GM19324 (cell line): ENCODE measurements at regions not wholly inside any gene's neighbourhood (a gene's known extent, or its start where the extent isn't known, plus 50 kb on each side); places are given as distances from the start of the nearest gene placed in this dataset.

Source experiments
- ATAC-seq: cut with Tn5 transposase; IDR thresholded peaks from one replicate; pipeline ENCODE4 v1.9.1; 2021; ENCODE audit warnings: mild to moderate bottlenecking, moderate library complexity; ENCODE audit not compliant: unreplicated experiment, low FRiP score

DNA sequence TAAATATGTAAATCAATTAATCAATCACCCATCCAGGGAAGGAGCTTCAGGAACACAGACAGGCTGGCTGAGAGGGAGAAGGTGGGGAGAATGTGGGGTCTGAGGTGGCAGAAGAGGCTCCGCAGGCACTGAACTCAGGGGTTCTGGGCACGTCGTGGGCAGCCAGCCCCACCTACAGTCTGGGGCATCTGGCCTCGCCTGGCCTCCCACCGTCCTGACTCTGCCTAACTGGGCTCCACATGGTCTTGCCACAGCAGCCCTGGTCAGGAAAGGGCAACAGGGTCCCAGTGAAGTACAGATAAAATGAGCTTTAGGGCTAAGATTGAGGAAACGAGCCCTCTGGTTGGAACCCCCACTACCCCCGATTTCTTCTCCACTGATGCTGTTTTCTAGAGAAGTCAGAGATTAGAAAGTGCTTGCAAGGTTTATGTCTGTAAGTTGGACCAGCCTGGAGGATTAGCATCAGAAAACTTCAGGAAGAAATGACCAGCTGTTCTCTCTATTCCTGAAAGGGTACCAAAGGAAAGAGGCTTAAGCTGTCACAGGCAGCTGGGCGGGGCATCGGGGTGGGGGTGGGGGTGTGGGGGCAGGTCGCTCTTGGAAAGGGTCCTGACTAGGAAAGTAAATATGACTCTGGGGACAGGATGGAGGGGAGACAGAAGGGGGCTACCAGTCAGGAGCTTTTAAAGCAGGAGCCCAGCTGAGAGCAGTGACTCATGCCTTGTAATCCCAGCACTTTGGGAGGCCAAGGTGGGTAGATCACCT lies 261.7 kb downstream of the BUD13 start:
- no peak for ATAC-seq

DNA sequence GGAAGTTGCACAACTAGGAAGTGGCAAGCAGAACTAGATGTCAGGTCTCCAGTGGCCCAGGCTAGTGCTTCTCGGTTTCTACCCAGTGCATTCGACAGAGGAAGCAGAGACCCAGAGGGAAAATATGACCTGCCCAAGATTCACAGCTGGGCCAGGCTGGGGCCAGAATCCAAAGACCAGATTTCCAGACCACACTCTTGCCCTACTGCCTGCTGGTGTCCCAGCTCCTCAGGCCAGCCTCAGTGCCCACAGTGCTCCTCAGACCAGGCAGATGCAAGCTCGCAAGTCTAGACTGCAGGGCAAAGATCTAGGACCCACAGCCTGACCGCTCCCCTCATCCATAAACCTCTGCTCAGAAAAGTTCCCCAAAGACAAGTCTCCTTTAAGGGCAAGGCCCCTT lies 262.6 kb downstream of the BUD13 start:
- ATAC-seq: no peak

DNA sequence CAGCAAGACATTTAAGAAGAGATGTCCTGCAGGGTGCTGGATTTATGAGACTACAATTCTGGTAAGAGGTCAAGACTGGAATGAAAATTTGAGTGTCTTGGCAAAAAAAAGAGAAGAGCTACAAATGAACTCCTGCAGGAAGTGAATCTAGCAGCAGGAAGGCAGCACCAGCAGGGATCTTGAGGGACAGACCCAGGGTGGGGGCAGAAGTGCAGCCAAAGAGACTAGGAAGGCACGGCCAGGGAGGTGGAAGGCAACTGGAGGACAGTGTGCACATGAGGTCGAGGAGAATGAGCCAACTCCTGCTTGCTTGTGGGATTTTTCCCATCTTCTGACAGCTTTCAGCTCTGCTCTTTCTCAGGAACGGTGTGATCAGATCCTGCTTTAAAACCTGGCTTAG lies 263.2 kb downstream of the BUD13 start:
- ATAC-seq: no peak

DNA sequence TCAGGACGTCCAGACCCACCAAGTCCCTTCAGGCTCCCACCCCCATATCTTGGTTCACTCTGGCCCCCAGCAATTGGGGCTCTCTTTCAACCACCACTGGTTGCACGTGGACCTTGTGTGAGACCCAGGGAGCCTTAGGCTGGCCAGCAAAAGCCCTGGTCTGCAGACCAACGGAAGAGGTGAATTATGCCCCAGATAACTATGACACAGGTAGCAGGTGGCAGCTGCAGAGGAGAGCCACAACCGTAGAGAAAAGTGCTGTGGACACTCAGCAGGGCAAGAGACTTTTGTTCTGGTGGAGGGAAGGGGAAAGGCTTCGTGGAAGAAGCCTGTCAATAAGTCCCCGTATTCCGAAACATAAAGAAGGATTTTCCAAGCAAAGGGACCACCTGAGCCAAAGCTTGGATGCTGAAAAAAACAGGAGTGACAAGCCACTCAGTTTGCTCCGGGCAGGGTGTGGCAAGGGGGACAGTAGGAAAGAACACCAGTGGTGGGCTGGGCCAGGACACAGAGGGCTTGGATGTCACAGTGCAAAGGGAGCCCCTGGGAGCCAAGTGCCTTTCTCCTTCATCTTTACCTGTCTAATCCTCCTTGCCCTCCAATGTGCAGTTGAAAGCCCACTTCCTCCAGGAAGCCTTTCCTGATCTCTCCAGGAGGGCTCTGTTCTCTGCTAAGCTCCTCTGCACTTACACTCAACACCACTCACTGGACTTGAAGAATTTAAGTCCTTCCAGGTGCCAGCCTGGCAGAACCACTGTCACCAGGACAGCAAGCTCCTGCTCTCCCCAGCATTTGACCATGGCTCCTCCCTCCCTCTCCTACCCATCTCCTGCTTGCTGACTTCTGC lies 264.7 kb downstream of the BUD13 start:
- ATAC-seq: no peak

DNA sequence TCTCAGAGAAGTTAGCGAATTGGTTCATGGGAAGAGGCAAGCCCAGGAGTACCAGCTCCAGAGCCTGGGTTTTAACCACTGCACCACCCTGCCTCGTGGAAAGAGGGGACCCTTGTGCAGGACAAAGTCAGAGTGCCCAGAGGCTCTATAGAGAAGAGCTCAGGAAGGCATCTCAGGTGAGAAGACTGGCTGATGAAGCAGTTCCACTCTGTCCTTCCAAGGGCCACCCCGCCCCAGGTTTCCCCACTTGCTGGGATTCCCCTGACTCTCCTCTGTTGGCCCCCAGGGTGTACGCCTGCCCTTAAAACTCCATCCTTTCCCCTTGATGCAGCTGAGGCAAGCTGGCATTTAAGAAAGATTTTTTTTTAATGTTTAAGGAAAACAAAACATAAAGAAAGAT lies 265.8 kb downstream of the BUD13 start:
- no peak for ATAC-seq

DNA sequence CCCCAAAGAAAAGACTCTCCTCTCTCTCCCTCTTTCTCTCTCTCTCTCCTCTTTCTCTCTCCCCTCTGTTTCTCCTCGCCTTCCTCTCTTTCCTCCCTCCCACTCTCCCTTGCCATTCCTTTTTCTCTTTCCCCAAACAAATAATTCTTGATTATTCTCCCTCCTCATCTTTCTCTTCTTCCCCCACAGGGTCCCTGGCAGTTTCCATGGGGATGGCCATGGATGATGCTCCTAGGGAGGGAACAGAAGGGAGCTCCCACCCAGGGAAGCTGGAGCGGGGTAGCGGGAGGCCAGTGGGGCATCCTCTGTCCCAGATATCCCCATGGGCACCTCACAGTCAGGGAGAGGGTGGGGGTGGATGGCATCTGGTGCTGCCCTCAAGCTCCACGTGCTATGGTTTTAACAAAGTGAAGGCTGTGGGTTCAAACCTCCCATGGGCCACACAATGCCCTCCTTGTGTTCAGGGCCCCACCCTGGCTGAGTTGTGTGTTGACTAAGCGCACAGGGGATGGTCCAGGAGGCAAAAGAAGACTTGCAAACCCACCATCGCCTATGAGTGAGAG lies 266.4 kb downstream of the BUD13 start:
- no peak for ATAC-seq

DNA sequence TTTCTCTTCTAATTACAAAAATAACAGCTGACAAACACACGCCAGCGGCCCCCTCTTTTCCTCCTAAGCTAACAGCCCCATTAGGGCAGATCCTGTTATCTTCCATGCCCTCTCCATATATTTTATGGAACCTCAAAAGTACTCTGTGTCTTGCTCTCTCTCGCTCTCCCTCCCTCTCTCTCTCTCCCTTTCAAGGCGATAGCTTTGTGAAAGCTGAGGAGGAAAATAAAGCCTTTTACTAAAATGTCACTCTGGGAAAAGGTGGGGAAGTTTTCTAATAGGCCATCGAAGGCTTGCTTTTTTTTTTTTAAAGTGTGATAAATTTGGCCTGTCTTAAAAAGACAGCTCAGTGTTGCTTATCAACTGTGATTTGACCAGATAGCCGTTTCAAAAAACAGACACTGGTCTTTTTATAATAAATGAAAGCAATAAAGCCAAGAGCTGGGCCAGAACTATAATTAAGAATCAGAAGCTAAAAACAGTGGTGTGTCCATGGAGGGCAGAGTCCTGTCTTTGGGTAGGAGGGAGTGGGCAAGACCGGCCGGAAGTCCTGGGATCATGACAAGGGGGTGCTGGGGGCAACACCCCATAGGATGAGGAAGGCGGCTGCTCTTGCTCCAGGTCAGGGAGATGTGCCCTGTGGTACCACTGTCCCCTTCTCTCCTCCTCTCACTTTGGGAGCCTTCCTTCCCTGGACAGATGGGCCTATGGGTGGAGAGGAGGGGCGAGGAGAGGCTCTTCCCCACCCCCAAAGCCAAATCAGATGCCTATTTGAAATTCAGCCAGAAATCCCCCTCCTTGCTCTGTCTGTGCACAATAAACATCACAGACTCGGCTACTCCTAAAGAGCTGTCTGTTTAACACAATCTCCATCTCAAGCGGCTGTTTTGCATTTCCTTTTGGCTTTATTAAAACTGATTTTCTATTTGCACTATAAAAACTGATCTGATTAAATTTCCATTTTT lies 267.2 kb downstream of the BUD13 start:
- no peak for ATAC-seq

DNA sequence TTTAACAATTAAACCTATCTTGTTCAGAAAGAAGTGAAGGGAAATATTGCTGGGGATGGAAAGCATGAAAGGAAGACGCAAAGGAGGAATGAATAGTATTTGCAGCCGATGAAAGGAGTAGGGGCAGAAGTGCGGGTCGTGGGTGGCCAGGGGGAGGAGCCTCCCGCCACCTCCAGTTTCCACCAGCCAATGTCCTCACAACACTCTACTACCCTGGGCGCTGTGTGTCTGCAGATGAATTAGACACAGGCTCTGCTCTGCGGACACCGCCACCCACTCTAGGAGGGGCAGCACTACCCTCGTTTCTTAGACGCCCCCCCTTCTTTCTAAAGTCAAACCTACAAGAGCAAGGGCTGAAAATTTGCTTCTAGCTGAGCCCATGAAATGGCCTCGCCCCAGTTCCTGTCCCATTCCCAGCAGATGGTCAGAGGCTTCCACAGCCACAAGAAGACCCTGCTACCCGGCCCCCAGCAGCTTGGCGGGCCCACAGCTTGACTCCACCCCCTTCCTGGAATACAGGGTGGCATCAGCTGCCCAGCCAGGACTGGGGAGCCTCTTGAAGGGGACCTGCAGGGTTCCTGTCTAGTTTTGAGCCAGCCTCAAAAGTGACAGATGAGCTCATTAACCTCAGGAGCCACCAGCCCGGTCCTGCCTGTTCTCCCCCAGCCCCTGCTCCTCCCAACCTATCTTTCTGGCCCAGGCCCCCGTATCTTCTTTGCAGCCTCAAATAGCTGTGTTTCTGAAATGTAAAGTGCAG lies 268.1 kb downstream of the BUD13 start:
- ATAC-seq: no peak

DNA sequence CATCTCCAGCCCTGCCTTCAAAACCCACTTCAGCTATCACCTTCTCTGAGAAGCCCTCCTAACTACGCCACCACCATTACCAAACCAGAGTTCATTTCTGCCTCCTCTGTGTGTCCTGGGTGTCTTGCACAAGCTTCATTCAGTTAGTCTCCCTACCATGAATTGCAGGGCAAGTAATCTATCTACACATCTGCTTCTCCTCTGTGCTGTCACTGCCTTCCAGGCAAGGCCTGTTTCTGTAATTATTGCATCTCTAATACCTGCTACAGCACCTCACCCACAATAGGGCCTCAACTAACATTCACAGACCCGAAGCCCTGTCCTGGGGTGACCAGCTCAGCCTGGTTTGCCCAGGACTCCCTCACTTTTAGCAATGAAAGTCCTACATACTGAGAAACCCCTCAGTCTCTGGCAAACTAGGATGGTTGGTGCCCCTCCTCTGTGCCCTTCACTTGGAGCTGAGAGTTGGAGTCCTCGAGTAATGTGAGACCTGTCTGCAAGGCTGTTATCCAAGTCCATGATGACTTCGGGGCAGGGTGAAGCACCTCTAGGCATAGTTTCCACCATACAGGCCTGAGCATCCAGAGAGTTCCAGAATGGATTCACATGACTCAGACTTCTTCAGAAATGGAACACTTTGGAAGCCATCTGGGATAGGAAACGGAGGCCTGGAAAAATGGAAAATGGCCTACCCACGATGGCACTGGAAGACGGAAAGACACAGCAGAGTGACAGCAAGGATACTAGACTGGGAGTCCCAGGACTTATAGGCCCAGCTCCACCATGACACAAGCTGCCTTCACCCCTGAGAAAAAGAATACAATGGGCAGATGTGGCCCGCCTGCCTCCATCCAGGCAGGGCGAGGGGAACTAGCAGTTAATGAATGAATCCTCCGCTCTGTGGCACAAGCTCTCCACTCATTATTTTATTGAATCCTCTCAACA lies 269.3 kb downstream of the BUD13 start:
- ATAC-seq: no peak

DNA sequence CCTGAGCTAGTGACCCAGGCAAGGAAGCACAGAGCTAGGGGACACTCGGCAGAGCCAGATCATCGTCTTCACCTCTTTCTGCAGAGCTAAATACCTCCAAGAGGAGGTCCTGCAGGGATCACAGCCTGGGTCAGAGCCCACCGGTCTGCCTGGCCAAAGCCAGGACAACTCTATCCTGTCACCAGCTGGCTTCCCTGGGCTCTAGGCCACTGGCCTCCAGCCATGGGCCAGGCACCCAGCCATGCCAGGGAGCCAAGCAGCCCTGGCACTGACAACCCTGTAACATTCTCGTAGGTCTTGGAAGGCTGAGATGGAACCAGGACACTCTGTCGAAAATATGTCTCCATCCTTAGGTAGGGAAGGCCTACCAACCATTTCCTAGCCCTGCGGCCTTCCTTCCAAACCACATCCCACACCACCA lies 270.1 kb downstream of the BUD13 start:
- ATAC-seq: no peak

DNA sequence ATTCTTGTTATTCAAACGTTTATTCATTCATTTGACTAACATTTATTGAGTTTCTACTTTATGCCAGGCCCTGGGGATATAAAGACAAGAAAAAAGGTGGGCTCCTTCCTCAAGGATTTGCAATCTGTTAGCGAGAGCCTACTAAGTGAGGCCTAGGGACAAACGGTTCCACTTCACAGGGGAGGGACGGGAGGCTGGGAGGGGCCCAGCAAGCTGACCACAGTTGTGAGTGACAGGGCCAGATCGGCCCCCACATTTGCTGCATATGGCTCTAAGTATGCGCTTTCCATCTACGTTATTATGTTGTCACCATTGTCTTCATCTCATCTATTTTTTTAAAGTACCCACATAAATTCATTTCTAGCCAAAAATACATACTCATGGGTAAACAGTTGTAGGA lies 271.1 kb downstream of the BUD13 start:
- ATAC-seq: no peak

DNA sequence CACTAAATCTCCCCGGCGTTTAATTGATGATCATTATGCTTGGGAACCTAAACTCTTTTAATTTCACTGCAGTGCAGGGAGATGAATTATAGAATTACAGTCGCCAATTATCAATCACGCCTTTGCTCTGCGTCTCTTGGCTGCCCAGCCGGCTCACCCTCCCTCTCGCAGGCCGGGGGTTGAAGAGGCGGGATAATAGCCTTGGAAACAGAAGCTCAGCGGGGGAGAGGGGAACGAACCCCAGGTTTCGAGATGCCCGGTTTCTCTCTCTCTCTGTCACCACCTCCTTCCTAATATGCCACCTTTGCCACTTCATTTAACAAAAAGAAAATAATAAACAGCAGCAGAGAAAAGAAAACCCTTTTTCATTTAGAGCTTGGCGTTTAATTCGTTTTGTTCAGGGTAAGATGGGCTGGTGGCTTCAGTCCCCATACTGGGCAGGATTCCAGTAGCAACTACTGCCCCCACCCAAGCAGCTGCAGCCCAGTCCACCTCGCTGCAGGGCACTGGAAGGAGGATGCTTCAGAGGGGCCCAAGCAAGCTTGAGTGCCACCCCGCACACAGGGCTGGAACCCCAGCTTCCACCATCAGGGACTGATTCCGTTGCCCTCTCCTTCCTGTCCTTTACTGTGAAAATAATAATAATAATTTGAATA lies 271.7 kb downstream of the BUD13 start:
- ATAC-seq: no peak

DNA sequence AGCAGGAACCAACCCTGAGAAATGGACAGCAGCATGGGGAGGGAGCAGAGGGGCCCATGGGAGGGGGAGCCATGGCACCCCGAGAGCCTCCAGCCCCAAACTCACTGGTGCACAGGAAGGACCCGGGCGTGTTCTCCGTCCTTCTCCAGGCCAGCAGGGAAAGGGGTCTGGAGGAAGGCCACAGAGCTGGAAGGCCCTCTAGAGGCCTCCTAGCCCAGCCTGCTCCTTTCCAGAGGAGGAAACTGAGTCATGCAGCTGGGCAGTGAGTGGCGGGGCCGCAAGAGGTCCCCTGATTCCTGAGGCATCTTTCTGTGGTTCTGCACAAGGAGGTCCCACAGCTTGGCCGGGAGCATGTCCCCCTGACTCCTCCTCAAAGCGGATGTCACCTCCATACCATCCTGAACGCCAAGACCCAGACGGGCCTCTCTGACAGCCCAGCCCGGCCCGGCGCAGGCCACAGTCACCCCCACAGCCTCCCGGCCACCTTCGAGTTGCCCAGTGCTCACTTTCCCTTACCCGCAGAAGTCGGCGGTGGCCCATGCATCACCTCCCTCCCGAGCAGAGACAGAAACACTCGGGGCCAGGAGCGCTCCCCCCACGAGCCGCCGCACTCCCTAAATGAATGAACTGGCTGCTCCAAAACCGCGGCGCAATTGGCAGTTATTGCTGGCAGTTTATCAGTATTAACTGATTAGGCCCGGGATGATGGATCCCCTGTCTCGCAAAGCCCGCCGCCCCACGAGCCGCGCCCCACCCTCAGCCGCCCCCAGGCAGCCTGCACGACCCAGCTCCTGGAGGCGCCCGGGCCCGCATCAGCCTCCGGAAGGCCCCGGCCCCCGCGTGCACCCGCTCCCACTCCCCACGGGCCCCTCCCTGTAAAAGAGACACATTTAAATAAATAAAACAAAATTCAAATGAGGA lies 272.5 kb downstream of the BUD13 start:
- no peak for ATAC-seq

DNA sequence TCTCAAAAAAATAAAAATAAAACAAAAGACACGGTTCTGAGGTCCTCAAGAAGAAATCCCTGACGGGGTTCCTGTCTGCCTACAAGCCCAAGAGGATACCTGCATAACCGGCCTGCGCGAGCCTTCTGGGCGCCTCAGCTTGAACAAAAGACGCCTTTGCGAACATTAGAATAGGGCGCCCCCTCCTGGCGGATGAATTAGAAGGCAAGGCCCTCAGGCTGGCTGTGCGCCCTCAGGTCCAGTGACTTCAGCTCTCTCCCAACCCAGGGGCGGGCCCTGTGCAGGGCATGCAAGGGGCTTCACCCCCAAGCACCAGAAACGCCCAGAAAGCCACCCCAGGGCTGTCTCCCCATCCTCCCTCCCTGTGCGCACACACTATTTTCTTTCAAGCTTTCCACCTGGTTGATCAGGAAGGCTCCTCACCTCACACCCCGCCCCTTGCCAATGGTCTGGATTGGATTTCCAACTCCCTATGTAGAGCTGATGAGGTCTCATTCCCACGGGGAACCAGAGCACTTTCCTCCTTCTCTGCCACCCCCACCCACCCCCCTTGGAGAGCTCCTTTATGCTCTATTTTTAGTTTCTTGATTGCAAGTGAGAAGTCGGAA lies 273.3 kb downstream of the BUD13 start:
- ATAC-seq: no peak

DNA sequence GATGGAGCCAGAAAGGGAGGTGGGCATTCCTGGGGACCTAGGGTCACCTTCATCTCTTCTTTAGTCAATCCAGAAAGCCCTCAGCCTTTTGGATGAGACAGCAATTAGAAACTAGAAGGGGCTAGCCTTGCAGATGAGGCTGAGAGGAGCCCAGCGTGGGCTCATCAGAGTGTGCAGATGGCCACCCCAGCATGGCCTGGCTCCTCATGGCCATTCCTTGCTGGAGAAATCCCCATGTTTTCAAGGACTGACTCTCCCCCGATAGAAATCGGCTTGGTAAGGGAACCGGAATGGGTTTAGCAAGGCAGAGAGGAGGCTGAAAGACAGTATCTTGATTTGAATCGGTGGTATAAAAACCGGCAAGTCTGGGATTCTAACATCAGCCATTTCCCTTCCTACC lies 274.6 kb downstream of the BUD13 start:
- ATAC-seq: no peak

DNA sequence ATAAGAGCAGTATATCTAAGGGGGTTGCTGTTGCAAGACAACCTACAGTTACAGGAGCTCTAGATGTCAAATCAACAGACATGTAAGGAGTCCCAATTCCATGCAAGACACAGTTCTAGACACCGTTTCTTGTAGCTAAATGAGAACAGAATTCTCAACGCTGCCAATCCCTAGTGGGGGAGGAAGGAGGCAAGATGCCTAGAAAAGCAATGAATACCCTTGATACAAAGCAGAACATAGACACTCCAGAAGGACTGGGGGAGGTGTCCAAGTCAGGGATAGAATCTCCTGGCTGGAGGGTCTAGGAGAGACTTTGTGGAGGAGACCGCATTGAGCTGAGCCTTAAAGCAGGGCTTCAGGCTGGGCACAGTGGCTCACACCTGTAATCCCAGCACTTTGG lies 280.2 kb downstream of the BUD13 start:
- ATAC-seq: no peak
